ENCODE measurements at regions not wholly inside any gene's neighbourhood (a gene's known extent, or its start where the extent isn't known, plus 50 kb on each side); places are given as distances from the start of the nearest gene placed in this dataset.

DNA sequence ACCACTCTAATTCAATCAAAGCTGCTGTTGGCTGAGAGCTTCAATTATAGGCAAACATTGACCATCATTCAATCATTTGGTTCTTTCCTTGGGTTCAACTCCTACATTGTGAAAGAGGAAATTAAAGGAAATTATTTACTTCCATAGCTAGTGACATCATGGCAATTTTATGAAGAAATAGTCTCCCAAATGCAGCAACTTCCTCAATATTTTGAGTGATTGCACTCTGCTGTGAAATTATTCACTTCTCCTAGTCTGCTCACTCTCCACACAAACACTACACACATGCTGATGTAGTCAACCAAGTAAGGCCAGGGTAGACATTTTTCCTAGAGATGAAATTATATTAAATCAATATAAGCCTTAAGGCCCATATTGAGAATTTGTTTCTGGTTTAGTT is 86.7 kb upstream of the NCKAP5 start:
- peaks cover 2% of the 10 kb centered on the region; the same call in 1 of the 2 replicates for H3K4me1 ChIP-seq (ENCODE audit: control insufficient read depth, insufficient read depth, low read length)
- CTCF ChIA-PET = no interaction called here
- H3K9ac ChIP-seq (ENCODE audit: low read depth, low read length) = no peak overlapping the region
- no peak overlapping the region for H4K5ac ChIP-seq (ENCODE audit: low read depth, low read length)
- no peak overlapping the region for H3K4me3 ChIP-seq (ENCODE audit: insufficient read depth, low read depth, low read length)
- no peak overlapping the region for H2AK5ac ChIP-seq (ENCODE audit: low read depth, low read length)
- DNase-seq (no peak), ATAC-seq (ENCODE audit: low read depth) (no peak)
- H3K56ac ChIP-seq (ENCODE audit: extremely low read depth, insufficient read depth, low read length) = no peak overlapping the region
- peaks cover 3% of the 10 kb centered on the region; the same call in 1 of the 2 replicates for H3K9me3 ChIP-seq (ENCODE audit: control insufficient read depth, insufficient read depth, low read length)
- H4K20me1 ChIP-seq (ENCODE audit: insufficient read depth, low read length) = no peaks in the 10 kb centered on the region
- TF ChIP-seq, protein P1, sequence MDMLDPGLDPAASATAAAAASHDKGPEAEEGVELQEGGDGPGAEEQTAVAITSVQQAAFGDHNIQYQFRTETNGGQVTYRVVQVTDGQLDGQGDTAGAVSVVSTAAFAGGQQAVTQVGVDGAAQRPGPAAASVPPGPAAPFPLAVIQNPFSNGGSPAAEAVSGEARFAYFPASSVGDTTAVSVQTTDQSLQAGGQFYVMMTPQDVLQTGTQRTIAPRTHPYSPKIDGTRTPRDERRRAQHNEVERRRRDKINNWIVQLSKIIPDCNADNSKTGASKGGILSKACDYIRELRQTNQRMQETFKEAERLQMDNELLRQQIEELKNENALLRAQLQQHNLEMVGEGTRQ (IDR thresholded peaks at IDR 0.05; ENCODE audit: low read depth, low read length) = no peak
- TF ChIP-seq NFE2L2 (IDR thresholded peaks at IDR 0.05; ENCODE audit: low read depth, low read length) (no peak), MAZ (IDR thresholded peaks at IDR 0.05; ENCODE audit: borderline replicate concordance, low read depth, low read length) (no peak), POLR2A (IDR thresholded peaks at IDR 0.05; ENCODE audit: low read depth, low read length) (no peak), CEBPB (IDR thresholded peaks at IDR 0.05; ENCODE audit: low read depth, low read length) (no peak), CHD1 (IDR thresholded peaks at IDR 0.05; ENCODE audit: low read depth, low read length) (no peak), SMC3 (IDR thresholded peaks at IDR 0.05; ENCODE audit: low read depth, low read length) (no peak), BHLHE40 (IDR thresholded peaks at IDR 0.05; ENCODE audit: low read depth, low read length) (no peak), RAD21 (IDR thresholded peaks at IDR 0.05; ENCODE audit: low read length) (no peak), MAFK (IDR thresholded peaks at IDR 0.05; ENCODE audit: low read depth, low read length) (no peak), FOS (IDR thresholded peaks at IDR 0.05; ENCODE audit: low read depth, low read length) (no peak), RFX5 (IDR thresholded peaks at IDR 0.05; ENCODE audit: low read depth, low read length) (no peak), MXI1 (IDR thresholded peaks at IDR 0.05; ENCODE audit: borderline replicate concordance, low read depth, low read length) (no peak), RCOR1 (IDR thresholded peaks at IDR 0.05; ENCODE audit: insufficient replicate concordance, low read length) (no peak)
- TF ChIP-seq, protein P2, sequence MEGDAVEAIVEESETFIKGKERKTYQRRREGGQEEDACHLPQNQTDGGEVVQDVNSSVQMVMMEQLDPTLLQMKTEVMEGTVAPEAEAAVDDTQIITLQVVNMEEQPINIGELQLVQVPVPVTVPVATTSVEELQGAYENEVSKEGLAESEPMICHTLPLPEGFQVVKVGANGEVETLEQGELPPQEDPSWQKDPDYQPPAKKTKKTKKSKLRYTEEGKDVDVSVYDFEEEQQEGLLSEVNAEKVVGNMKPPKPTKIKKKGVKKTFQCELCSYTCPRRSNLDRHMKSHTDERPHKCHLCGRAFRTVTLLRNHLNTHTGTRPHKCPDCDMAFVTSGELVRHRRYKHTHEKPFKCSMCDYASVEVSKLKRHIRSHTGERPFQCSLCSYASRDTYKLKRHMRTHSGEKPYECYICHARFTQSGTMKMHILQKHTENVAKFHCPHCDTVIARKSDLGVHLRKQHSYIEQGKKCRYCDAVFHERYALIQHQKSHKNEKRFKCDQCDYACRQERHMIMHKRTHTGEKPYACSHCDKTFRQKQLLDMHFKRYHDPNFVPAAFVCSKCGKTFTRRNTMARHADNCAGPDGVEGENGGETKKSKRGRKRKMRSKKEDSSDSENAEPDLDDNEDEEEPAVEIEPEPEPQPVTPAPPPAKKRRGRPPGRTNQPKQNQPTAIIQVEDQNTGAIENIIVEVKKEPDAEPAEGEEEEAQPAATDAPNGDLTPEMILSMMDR (conservative IDR thresholded peaks at IDR 0.05; ENCODE audit: low read depth, low read length) = no peak
- TF ChIP-seq, protein P3, sequence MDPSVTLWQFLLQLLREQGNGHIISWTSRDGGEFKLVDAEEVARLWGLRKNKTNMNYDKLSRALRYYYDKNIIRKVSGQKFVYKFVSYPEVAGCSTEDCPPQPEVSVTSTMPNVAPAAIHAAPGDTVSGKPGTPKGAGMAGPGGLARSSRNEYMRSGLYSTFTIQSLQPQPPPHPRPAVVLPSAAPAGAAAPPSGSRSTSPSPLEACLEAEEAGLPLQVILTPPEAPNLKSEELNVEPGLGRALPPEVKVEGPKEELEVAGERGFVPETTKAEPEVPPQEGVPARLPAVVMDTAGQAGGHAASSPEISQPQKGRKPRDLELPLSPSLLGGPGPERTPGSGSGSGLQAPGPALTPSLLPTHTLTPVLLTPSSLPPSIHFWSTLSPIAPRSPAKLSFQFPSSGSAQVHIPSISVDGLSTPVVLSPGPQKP (IDR thresholded peaks at IDR 0.05; ENCODE audit: borderline replicate concordance, low read depth, low read length) = no peak
- H2BK5ac ChIP-seq (ENCODE audit: low read depth, low read length, poor library complexity, severe bottlenecking) = no peak overlapping the region
- H2AK9ac ChIP-seq (replicated peaks; ENCODE audit: low read depth, low read length, poor library complexity) = no peak overlapping the region
- H3K14ac ChIP-seq (replicated peaks; ENCODE audit: low read depth, low read length) = no peak overlapping the region
- H3K4ac ChIP-seq (ENCODE audit: low read depth, low read length) = no peak overlapping the region
- no peaks in the 10 kb centered on the region for H3K36me3 ChIP-seq (ENCODE audit: control insufficient read depth, insufficient read depth, low read length)
- H2AFZ ChIP-seq (replicated peaks; ENCODE audit: low read length, poor library complexity) = no peak overlapping the region
- POLR2A ChIA-PET (ENCODE audit: unreplicated experiment) = no interaction called here
- H4K8ac ChIP-seq (ENCODE audit: low read depth in 2 of 2, low read length in 2 of 2) = no peak overlapping the region
- H3K27me3 ChIP-seq (ENCODE audit: control insufficient read depth, insufficient read depth, low read length) = no peaks in the 10 kb centered on the region
- H2BK20ac ChIP-seq (ENCODE audit: low read depth, low read length) = no peak overlapping the region
- no peak overlapping the region for H3K18ac ChIP-seq (ENCODE audit: low read depth, low read length)
- no TSS peak for BruUV-seq (replicated peaks)
- H2BK15ac ChIP-seq (ENCODE audit: low read depth, low read length) = no peak overlapping the region
- no peak overlapping the region for H4K91ac ChIP-seq (ENCODE audit: insufficient read depth, low read depth, low read length)
- in situ Hi-C loops (cut with MboI; ENCODE audit: low sequenced_read_pairs) (no loop called here), dilution Hi-C loops (cut with HindIII; ENCODE audit: low sequenced_read_pairs, unreplicated experiment) (no loop called here), intact Hi-C loops (cut with micrococcal nuclease) (no loop called here)
- no peaks in the 10 kb centered on the region; the same call in 1 of the 2 replicates for H3K9me1 ChIP-seq (ENCODE audit: insufficient read depth, low read length)
- no peak overlapping the region for H3K4me2 ChIP-seq (ENCODE audit: low read depth, low read length)
- H3K23ac ChIP-seq (ENCODE audit: low read depth, low read length) = no peak overlapping the region
- no peak overlapping the region for H2BK120ac ChIP-seq (ENCODE audit: low read depth, low read length)
- no peaks in the 10 kb centered on the region for H3K79me1 ChIP-seq (ENCODE audit: low read depth in 1 of 2, low read length in 2 of 2)
- H3K27ac ChIP-seq (ENCODE audit: insufficient read depth, low read length) = no peak overlapping the region
